A673 (cell line): ENCODE measurements at regions not wholly inside any gene's neighbourhood (a gene's known extent, or its start where the extent isn't known, plus 50 kb on each side); places are given as distances from the start of the nearest gene placed in this dataset.

Experiments used
- BruUV-seq: library from RNA; stranded (reverse); fragments of 400-500 nt; replicated peaks from 2 replicates; lab custom pipeline; 2021; lab: Mats Ljungman, UMichigan
- CTCF ChIA-PET: fragments of 300-600 bp; sonication (Branson Sonifier 250); formaldehyde crosslinking; loops from one replicate; lab custom pipeline; 2022; ENCODE audit warnings: antibody characterized with exemption; lab: Charles Lee
- POLR2A ChIA-PET: fragments of 300-600 bp; sonication (Branson Sonifier 250); formaldehyde crosslinking; loops from one replicate; lab custom pipeline; 2022; ENCODE audit warnings: antibody characterized with exemption; ENCODE audit not compliant: low non-redundant PET; lab: Charles Lee
- DNase-seq: peaks from one replicate; pipeline ENCODE4 v3.0.0-alpha.2; 2015; ENCODE audit warnings: low spot score
- H3K27ac ChIP-seq: fragments of 200-600 bp; sonication (generic); 2 replicates; pipeline ENCODE4 v1.5.1; 2016; ENCODE audit warnings: mixed run types, low read depth, mild to moderate bottlenecking, mixed read lengths, antibody characterized with exemption, low read length; ENCODE audit not compliant: poor library complexity, severe bottlenecking
- H3K27me3 ChIP-seq: fragments of 200-600 bp; sonication (generic); replicated peaks from 2 replicates; pipeline ENCODE4 v1.6.1; 2017; ENCODE audit warnings: mixed run types, low read depth, mild to moderate bottlenecking, mixed read lengths, antibody characterized with exemption, low read length; ENCODE audit not compliant: insufficient read depth, poor library complexity
- H3K36me3 ChIP-seq: fragments of 200-600 bp; sonication (generic); 2 replicates; pipeline ENCODE4 v1.6.1; 2016; ENCODE audit warnings: mixed run types, mild to moderate bottlenecking, mixed read lengths, antibody characterized with exemption, low read length; ENCODE audit not compliant: insufficient read depth, poor library complexity, severe bottlenecking
- H3K4me1 ChIP-seq: fragments of 200-600 bp; sonication (generic); 2 replicates; pipeline ENCODE4 v1.6.1; 2017; ENCODE audit warnings: mixed run types, mild to moderate bottlenecking, mixed read lengths, antibody characterized with exemption, low read length; ENCODE audit not compliant: insufficient read depth, poor library complexity, severe bottlenecking
- H3K4me3 ChIP-seq: fragments of 200-600 bp; sonication (generic); 2 replicates; pipeline ENCODE4 v1.5.1; 2016; ENCODE audit warnings: low read depth, mixed run types, mild to moderate bottlenecking, mixed read lengths, low read length; ENCODE audit not compliant: poor library complexity, severe bottlenecking
- H3K9me3 ChIP-seq: fragments of 200-600 bp; sonication (generic); 2 replicates; pipeline ENCODE4 v1.6.1; 2016; ENCODE audit warnings: mixed run types, low read depth, mild to moderate bottlenecking, mixed read lengths, antibody characterized with exemption, low read length; ENCODE audit not compliant: poor library complexity, severe bottlenecking
- EZH2 ChIP-seq: fragments of 200-600 bp; sonication (generic); IDR thresholded peaks from 2 replicates; pipeline ENCODE4 v1.6.1; 2017; ENCODE audit warnings: borderline replicate concordance, low read depth, mild to moderate bottlenecking, mixed read lengths, antibody characterized with exemption, low read length; ENCODE audit not compliant: poor library complexity, severe bottlenecking
- intact Hi-C: fragments of 100-400 bp; cut with micrococcal nuclease; formaldehyde crosslinking; loops from one replicate; pipeline ENCODE4 v1.10.0; 2022; ENCODE audit not compliant: unreplicated experiment
- TF ChIP-seq, protein P1 (sequence below): fragments of 300-800, 200-600 bp; sonication (generic); conservative IDR thresholded peaks from 2 replicates; pipeline ENCODE4 v1.5.1; 2017; ENCODE audit warnings: low read depth, mild to moderate bottlenecking, antibody characterized with exemption, low read length, moderate library complexity, mixed read lengths

DNA sequence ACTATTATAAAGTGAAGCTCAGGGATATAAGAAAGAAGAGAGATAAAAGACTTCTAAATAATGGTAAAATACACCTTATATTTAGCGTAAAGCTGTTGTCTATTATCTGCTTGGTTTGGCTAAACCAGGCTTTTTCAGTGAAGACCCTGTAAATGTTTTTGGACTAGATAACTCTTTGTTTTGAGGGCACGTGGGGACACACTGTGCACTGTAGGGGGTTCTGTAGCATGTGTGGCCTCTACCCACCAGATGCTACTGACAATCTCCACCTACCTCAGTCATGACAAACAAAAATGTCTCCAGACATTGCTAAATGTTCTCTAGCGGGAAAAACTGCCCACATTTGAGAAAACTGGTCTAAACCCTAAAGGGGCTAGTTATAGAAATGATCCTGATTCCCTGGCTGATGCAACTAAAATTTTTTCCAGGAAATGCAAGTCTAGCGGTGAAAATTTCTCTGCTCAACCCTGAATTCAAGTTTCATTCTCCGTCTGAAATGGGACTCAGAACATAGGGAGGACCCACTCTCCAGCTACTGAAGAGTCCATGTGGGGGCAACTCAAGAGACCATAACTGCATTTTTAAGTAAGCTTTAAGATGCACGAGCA, 355.2 kb upstream of the RASGEF1B start:
- H3K27me3 ChIP-seq = no peaks in the 10 kb centered on the region
- TF ChIP-seq EZH2 = no peak
- TF ChIP-seq, protein P1, sequence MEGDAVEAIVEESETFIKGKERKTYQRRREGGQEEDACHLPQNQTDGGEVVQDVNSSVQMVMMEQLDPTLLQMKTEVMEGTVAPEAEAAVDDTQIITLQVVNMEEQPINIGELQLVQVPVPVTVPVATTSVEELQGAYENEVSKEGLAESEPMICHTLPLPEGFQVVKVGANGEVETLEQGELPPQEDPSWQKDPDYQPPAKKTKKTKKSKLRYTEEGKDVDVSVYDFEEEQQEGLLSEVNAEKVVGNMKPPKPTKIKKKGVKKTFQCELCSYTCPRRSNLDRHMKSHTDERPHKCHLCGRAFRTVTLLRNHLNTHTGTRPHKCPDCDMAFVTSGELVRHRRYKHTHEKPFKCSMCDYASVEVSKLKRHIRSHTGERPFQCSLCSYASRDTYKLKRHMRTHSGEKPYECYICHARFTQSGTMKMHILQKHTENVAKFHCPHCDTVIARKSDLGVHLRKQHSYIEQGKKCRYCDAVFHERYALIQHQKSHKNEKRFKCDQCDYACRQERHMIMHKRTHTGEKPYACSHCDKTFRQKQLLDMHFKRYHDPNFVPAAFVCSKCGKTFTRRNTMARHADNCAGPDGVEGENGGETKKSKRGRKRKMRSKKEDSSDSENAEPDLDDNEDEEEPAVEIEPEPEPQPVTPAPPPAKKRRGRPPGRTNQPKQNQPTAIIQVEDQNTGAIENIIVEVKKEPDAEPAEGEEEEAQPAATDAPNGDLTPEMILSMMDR = no peak
- no peaks in the 10 kb centered on the region for H3K9me3 ChIP-seq
- H3K36me3 ChIP-seq = no peaks in the 10 kb centered on the region
- H3K27ac ChIP-seq = no peak overlapping the region
- H3K4me1 ChIP-seq = no peaks in the 10 kb centered on the region
- BruUV-seq = no TSS peak
- no peak overlapping the region for H3K4me3 ChIP-seq
- intact Hi-C loops = no loop called here
- CTCF ChIA-PET = no interaction called here
- DNase-seq = no peak
- POLR2A ChIA-PET = no interaction called here

DNA sequence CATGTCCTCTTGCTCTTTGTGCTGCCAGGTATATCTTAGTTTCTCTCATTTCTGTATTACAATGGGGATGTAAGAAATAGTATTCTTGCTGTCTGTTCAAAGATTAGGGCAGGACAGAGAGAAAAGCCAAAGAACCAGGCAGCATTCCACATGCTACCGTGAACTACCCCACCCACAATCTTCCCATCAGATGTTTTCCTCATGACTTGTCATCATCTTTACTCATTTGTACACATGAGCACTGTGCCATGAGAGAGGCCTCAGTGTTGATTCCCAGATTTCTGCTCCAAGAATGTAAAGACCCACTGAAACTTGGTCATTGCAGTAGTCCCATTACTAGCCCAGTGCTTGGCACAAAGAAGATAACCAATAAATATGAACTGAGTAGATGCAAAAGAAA, 354.6 kb upstream of the RASGEF1B start:
- CTCF ChIA-PET = no interaction called here
- Histone ChIP-seq H3K4me3 (no peak overlapping the region), H3K27me3 (no peaks in the 10 kb centered on the region), H3K9me3 (no peaks in the 10 kb centered on the region), H3K27ac (no peak overlapping the region), H3K36me3 (no peaks in the 10 kb centered on the region), H3K4me1 (no peaks in the 10 kb centered on the region)
- TF ChIP-seq EZH2 = no peak
- TF ChIP-seq, protein P1 = no peak
- no peak for DNase-seq
- POLR2A ChIA-PET = no interaction called here
- intact Hi-C loops = no loop called here
- BruUV-seq = no TSS peak

DNA sequence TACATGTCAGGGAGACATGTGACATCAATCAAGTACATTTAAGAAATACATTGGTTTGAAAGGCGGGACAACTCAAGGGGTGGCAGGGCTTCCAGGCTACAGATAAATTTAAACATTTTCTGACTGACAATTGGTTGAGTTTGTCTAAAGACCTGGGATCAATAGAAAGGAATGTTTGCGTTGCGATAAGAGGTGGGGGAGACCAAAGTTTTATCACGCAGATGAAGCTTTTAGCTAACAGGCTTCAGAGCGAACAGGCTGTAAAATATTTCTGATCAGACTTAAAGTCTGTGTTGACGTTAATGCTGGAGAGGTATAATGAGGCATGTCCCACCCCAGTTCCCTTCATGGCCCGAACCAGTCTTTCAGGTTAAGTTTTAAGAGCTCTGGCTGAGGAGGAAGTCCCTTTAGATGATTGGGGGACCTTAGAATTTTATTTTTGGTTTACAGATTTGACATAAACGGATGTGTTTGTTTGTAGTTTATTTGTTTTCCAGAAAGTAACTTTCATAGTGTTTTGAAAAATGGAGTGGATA, 346.7 kb upstream of the RASGEF1B start:
- H3K36me3 ChIP-seq = no peaks in the 10 kb centered on the region
- no peak overlapping the region for H3K4me3 ChIP-seq
- CTCF ChIA-PET = no interaction called here
- intact Hi-C loops = no loop called here
- no TSS peak for BruUV-seq
- POLR2A ChIA-PET = no interaction called here
- H3K27ac ChIP-seq = no peak overlapping the region
- H3K9me3 ChIP-seq = no peaks in the 10 kb centered on the region
- H3K27me3 ChIP-seq = no peaks in the 10 kb centered on the region
- DNase-seq = no peak
- TF ChIP-seq, protein P1 = no peak
- TF ChIP-seq EZH2 = no peak
- no peaks in the 10 kb centered on the region for H3K4me1 ChIP-seq
